ENCODE measurements at regions not wholly inside any gene's neighbourhood (a gene's known extent, or its start where the extent isn't known, plus 50 kb on each side); places are given as distances from the start of the nearest gene placed in this dataset.

DNA sequence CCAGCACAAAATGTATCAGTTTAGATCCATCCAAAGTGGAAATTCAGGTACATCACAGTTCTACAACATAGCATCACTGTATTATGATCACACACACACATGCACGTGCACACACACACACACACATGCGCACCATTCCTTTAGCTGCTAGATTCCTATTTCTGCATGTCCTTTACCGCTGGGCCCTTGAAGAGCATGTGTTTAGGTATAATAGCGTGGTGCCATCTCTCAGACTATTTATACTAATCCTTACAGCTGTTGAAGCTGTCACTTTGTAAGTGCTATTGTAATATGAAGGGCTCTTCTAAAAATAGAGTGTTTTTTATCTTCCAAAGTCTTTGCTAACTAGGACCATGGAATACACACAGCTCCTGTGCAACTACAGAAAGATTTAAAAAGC, 308.8 kb upstream of the TRPC7 start:
- no peak overlapping the region for H3K27ac ChIP-seq
- TF ChIP-seq, protein P1, sequence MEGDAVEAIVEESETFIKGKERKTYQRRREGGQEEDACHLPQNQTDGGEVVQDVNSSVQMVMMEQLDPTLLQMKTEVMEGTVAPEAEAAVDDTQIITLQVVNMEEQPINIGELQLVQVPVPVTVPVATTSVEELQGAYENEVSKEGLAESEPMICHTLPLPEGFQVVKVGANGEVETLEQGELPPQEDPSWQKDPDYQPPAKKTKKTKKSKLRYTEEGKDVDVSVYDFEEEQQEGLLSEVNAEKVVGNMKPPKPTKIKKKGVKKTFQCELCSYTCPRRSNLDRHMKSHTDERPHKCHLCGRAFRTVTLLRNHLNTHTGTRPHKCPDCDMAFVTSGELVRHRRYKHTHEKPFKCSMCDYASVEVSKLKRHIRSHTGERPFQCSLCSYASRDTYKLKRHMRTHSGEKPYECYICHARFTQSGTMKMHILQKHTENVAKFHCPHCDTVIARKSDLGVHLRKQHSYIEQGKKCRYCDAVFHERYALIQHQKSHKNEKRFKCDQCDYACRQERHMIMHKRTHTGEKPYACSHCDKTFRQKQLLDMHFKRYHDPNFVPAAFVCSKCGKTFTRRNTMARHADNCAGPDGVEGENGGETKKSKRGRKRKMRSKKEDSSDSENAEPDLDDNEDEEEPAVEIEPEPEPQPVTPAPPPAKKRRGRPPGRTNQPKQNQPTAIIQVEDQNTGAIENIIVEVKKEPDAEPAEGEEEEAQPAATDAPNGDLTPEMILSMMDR (conservative IDR thresholded peaks at IDR 0.05) = no peak

DNA sequence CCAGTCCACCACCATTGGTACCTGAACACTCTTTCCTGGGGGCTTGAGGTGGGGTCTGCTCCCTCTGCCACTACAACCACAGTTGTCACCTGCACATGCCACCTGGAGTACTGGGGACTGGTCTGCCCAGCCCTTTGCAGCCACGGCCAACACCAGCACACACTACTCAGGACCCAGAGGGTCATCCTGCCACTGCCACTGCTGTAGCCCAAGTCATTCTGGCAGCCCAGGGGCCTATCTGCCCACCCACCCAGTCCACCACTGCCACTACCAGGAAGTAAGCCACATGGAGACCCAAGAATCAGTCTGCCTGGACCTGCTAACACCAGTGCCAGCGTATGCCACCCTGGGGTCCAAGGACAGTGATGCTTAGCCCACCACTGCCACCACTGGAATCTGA, 302.4 kb upstream of the TRPC7 start:
- TF ChIP-seq, protein P1 (conservative IDR thresholded peaks at IDR 0.05) = no peak
- H3K27ac ChIP-seq = no peak overlapping the region

DNA sequence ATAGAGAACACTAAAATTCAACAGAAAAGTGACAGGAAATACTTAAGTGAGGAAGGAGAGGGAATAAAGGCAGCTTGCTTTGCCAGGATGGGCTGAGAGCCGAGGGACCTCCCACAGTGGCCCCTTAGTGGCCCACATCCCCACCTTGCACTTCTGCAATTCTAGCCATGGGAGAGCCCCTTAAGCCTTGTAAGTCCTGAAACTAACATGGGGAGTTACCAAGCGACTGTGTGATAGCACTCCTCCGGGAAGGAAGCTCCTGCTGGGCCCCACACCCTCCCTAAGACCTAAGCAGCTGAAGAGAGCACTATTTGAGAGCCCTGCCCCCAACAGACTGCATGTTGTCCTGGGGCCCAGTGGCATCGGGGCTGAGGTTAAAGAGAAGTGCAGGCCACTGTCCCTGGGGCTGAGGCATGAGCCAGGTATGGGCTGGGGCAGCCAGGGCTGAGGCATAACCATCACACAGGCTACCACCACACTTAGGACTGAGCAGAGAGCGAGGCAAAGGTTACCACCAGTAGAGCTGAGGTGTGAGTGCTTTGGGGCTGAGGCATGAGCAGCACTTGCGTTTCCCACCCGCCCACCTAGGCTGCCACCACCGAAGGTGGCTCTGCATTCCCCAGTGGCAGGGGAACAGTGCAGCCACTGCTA, 301.8 kb upstream of the TRPC7 start:
- TF ChIP-seq, protein P1 (conservative IDR thresholded peaks at IDR 0.05) = no peak
- no peak overlapping the region for H3K27ac ChIP-seq

DNA sequence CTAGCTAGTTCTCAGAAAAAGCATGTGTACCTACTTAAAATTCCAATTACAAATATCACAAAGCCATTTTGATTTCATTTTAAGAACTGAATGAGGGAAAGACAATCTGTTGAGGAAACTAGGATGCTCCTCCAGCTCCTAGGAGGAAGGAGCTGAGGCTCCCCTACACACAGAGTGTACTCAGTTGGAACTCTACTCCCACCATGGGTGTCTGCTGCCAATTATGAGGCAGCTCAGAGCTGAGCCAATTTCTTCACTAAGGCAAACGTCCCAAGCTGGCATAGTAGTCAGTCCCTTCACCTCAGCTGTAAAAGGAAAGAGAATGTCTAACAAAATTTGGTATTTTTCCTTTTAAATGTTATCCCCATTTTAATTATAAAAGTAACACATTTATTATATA, 300.0 kb upstream of the TRPC7 start:
- TF ChIP-seq, protein P1 (conservative IDR thresholded peaks at IDR 0.05) = no peak
- H3K27ac ChIP-seq = no peak overlapping the region

GRCh38 chr5:136661026-136661425, 295.7 kb upstream of the TRPC7 start:
- TF ChIP-seq, protein P1 (conservative IDR thresholded peaks at IDR 0.05) = no peak

DNA sequence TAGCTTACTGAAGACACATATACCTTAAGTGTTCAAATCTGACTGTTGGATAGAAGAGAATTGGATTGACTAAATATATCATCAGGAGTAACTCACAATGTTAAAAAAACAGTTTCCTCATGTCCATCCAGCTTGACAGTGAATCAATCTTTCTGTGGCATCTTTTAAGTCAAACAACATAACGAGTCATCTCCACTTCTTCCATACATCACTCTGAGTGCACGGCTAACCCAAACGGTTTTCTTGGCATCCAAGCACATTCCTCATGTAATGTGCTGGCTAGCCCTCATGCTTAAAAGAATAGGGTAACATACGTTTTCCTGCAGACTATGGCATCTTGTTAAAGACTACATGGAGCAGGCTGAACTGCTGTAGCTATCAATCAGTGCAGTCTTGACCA, 291.5 kb upstream of the TRPC7 start:
- no peak overlapping the region for H3K27ac ChIP-seq
- TF ChIP-seq, protein P1 (conservative IDR thresholded peaks at IDR 0.05) = no peak

More at GRCh38 chr5:136661026-136661425, 295.7 kb upstream of the TRPC7 start:
- H3K27ac ChIP-seq = no peak overlapping the region

GRCh38 chr5:136655468-136655867, 290.1 kb upstream of the TRPC7 start:
- TF ChIP-seq, protein P1 (conservative IDR thresholded peaks at IDR 0.05) = no peak
- no peak overlapping the region for H3K27ac ChIP-seq
